ENCODE measurements at regions not wholly inside any gene's neighbourhood (a gene's known extent, or its start where the extent isn't known, plus 50 kb on each side); places are given as distances from the start of the nearest gene placed in this dataset.

- Histone ChIP-seq H3K27me3 (ENCODE audit: control insufficient read depth, insufficient read depth, low read length) (no peaks in the 10 kb centered on the region), H2AFZ (ENCODE audit: low read length) (no peak overlapping the region), H3K4me1 (ENCODE audit: control insufficient read depth, extremely low read depth, insufficient read depth, low read length) (no peaks in the 10 kb centered on the region), H3K4me2 (ENCODE audit: extremely low read depth, insufficient read depth, low read length) (no peak overlapping the region), H3K27ac (ENCODE audit: insufficient read depth, low read length) (no peak overlapping the region), H3K9ac (ENCODE audit: insufficient read depth, low read length) (no peak overlapping the region), H3K79me2 (ENCODE audit: control insufficient read depth, insufficient read depth, low read length) (no peaks in the 10 kb centered on the region), H3K4me3 (replicated peaks in 1 of 4; ENCODE audit: control extremely low read depth in 1 of 4, insufficient read depth in 1 of 4, low read depth in 3 of 4, low read length in 4 of 4) (no peak overlapping the region), H4K20me1 (ENCODE audit: control insufficient read depth, extremely low read depth, insufficient read depth, low read length) (no peaks in the 10 kb centered on the region), H3K9me3 (ENCODE audit: control insufficient read depth, insufficient read depth, low read depth, low read length) (no peaks in the 10 kb centered on the region), H3K36me3 (ENCODE audit: control insufficient read depth, insufficient read depth, low read length) (no peaks in the 10 kb centered on the region)
- TF ChIP-seq EZH2 (IDR thresholded peaks at IDR 0.05; ENCODE audit: low read length, missing control alignments) = no peak
- TF ChIP-seq, protein P1, sequence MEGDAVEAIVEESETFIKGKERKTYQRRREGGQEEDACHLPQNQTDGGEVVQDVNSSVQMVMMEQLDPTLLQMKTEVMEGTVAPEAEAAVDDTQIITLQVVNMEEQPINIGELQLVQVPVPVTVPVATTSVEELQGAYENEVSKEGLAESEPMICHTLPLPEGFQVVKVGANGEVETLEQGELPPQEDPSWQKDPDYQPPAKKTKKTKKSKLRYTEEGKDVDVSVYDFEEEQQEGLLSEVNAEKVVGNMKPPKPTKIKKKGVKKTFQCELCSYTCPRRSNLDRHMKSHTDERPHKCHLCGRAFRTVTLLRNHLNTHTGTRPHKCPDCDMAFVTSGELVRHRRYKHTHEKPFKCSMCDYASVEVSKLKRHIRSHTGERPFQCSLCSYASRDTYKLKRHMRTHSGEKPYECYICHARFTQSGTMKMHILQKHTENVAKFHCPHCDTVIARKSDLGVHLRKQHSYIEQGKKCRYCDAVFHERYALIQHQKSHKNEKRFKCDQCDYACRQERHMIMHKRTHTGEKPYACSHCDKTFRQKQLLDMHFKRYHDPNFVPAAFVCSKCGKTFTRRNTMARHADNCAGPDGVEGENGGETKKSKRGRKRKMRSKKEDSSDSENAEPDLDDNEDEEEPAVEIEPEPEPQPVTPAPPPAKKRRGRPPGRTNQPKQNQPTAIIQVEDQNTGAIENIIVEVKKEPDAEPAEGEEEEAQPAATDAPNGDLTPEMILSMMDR (conservative IDR thresholded peaks at IDR 0.05 in 1 of 2, IDR thresholded peaks at IDR 0.05 in 1 of 2; ENCODE audit: low read depth in 1 of 2, low read length in 2 of 2) = no peak
- no peak for DNase-seq (ENCODE audit: low read depth in 2 of 2)
Observed at GRCh38 chr6:95135182-95135581, 442.2 kb upstream of the MANEA start.

DNA sequence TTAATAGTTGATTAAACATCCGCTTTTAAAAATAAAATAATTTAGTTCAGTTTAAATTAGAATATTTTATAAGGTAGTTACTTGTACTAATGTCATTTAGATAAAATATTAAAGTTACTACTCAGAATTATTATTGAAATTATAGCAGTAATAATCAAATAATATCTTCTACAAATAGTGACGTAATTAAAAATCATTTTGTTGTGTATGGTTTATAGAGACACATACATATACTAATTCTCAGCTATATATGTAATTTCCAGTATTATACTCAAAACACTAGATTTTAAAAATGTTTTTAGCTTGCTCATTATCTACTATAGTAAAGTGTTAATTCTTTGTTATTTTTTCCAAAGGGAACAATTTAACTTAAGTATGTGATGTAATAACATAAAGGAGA, 435.2 kb upstream of the MANEA start:
- H3K4me3 ChIP-seq (replicated peaks in 1 of 4; ENCODE audit: control extremely low read depth in 1 of 4, insufficient read depth in 1 of 4, low read depth in 3 of 4, low read length in 4 of 4) = no peak overlapping the region
- H2AFZ ChIP-seq (ENCODE audit: low read length) = no peak overlapping the region
- H3K9me3 ChIP-seq (ENCODE audit: control insufficient read depth, insufficient read depth, low read depth, low read length) = no peaks in the 10 kb centered on the region
- no peak for DNase-seq (ENCODE audit: low read depth in 2 of 2)
- H3K4me2 ChIP-seq (ENCODE audit: extremely low read depth, insufficient read depth, low read length) = no peak overlapping the region
- H3K36me3 ChIP-seq (ENCODE audit: control insufficient read depth, insufficient read depth, low read length) = no peaks in the 10 kb centered on the region
- H3K9ac ChIP-seq (ENCODE audit: insufficient read depth, low read length) = no peak overlapping the region
- TF ChIP-seq EZH2 (IDR thresholded peaks at IDR 0.05; ENCODE audit: low read length, missing control alignments) = no peak
- TF ChIP-seq, protein P1 (conservative IDR thresholded peaks at IDR 0.05 in 1 of 2, IDR thresholded peaks at IDR 0.05 in 1 of 2; ENCODE audit: low read depth in 1 of 2, low read length in 2 of 2) = no peak
- H3K4me1 ChIP-seq (ENCODE audit: control insufficient read depth, extremely low read depth, insufficient read depth, low read length) = no peaks in the 10 kb centered on the region
- H3K79me2 ChIP-seq (ENCODE audit: control insufficient read depth, insufficient read depth, low read length) = no peaks in the 10 kb centered on the region
- H4K20me1 ChIP-seq (ENCODE audit: control insufficient read depth, extremely low read depth, insufficient read depth, low read length) = no peaks in the 10 kb centered on the region
- H3K27me3 ChIP-seq (ENCODE audit: control insufficient read depth, insufficient read depth, low read length) = no peaks in the 10 kb centered on the region
- no peak overlapping the region for H3K27ac ChIP-seq (ENCODE audit: insufficient read depth, low read length)

DNA sequence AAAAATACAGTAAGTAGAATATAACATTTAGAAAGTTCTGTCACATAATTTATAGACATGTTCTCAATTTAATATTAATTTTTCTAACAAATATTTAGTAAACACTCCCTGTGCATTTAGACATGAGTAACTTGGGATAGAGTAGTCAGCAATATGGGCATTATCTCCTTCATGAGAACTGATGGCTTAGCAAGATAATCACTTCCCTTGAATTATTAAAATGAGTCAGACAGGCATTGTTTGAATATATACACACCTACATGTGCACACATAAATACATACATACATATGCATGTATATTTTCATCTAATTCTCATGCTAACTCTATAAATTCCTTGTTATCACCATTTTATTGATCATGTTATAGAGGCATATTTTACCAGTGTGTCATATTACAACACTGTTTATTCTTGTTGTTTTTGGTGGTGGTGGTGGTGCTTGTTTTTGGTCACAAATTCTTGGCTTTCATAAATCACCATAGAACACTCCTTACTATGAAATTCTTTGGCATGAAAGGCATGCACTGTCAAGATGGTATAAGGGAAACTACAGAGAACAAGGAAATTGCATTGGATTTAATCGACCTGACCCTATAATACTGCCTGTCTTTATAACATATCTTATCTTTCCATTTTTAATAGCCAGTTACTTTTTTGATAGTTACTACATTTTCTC, 434.5 kb upstream of the MANEA start:
- Histone ChIP-seq H3K36me3 (ENCODE audit: control insufficient read depth, insufficient read depth, low read length) (no peaks in the 10 kb centered on the region), H3K4me2 (ENCODE audit: extremely low read depth, insufficient read depth, low read length) (no peak overlapping the region), H3K27ac (ENCODE audit: insufficient read depth, low read length) (no peak overlapping the region), H3K4me1 (ENCODE audit: control insufficient read depth, extremely low read depth, insufficient read depth, low read length) (no peaks in the 10 kb centered on the region), H3K79me2 (ENCODE audit: control insufficient read depth, insufficient read depth, low read length) (no peaks in the 10 kb centered on the region), H3K9me3 (ENCODE audit: control insufficient read depth, insufficient read depth, low read depth, low read length) (no peaks in the 10 kb centered on the region), H3K9ac (ENCODE audit: insufficient read depth, low read length) (no peak overlapping the region), H3K27me3 (ENCODE audit: control insufficient read depth, insufficient read depth, low read length) (no peaks in the 10 kb centered on the region), H4K20me1 (ENCODE audit: control insufficient read depth, extremely low read depth, insufficient read depth, low read length) (no peaks in the 10 kb centered on the region), H3K4me3 (replicated peaks in 1 of 4; ENCODE audit: control extremely low read depth in 1 of 4, insufficient read depth in 1 of 4, low read depth in 3 of 4, low read length in 4 of 4) (no peak overlapping the region), H2AFZ (ENCODE audit: low read length) (no peak overlapping the region)
- TF ChIP-seq, protein P1 (conservative IDR thresholded peaks at IDR 0.05 in 1 of 2, IDR thresholded peaks at IDR 0.05 in 1 of 2; ENCODE audit: low read depth in 1 of 2, low read length in 2 of 2) = no peak
- no peak for TF ChIP-seq EZH2 (IDR thresholded peaks at IDR 0.05; ENCODE audit: low read length, missing control alignments)
- DNase-seq (ENCODE audit: low read depth in 2 of 2) = no peak
